HT-29 (cell line): ENCODE measurements at regions not wholly inside any gene's neighbourhood (a gene's known extent, or its start where the extent isn't known, plus 50 kb on each side); places are given as distances from the start of the nearest gene placed in this dataset.

Experiments used
- DNase-seq: peaks from one replicate; pipeline ENCODE4 v3.0.0-alpha.2; 2015; ENCODE audit warnings: low spot score

DNA sequence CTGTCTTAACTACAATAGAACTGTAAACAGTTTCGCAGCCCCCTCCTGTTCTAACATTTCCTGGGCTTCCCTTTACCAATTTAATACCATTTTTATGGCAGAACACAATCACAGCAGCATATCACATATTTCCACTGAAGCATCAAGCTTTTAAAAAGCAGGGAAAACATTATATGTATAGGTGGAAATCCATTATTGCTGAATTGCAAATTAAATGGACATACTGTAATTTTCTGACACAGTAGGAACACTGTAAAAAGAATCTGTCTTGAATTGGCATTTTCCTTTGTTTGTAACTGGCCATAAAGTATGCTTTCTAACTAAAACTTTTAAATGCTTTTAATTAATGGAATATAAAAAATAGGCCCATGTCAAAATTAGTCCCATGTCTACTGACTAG lies 1385.8 kb downstream of the SI start:
- no peak for DNase-seq

DNA sequence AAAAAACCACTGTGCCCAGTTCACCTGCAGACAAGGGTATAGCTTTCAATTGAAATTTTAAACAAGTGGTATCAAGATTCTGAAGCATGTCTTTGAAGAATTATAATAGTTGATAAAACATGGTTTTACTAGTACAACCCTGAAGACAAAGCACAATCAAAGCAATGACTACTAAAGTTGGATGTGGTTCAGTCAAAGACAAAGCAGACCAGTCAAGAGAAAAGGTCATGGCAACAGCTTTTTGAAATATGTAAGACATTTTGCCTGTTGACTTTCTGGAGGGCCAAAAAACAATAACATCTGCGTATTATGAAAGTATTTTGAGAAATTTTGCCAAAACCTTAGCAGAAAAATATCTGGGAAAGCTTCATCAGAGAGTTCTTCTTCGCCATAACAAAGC lies 1393.6 kb downstream of the SI start:
- DNase-seq = no peak

DNA sequence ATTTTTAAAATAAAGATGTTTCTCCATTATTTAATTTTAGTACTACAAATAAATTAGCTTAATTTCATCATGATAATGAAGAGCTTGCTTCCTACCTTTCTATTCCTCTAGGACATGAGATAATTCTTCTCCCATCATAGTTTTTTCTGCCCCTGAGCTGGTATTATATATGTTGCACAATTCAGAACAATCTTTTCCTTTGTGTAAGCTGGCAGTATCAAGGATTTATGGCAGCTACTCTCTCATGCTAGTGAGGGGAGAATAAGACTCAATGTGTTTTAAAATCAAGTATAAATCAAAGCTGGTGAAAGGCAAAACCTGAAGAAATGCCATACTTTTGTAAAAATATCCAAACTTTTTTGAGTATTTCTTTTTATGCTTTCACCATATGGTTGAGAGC lies 1405.3 kb downstream of the SI start:
- DNase-seq = no peak

DNA sequence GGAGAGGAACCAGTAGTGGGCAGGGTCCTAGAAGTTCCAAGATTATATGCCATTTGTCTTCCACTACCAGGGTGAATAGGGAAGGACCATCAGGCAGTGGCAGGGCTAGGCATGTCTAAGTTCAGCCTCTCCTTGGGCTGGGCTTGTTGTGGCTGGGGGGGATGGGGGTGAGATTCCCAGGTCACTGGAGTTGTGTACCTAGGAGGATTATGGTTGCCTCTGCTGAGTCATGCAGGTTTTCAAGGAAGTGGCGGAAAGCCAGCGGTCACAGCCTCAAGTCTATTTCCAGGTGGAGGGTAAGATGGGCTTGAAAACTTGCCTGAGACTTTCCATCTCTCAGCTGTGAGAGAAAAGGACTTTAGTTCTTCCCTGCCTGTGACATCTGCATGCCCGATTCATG lies 1407.1 kb downstream of the SI start:
- DNase-seq = peak; percentile 39

DNA sequence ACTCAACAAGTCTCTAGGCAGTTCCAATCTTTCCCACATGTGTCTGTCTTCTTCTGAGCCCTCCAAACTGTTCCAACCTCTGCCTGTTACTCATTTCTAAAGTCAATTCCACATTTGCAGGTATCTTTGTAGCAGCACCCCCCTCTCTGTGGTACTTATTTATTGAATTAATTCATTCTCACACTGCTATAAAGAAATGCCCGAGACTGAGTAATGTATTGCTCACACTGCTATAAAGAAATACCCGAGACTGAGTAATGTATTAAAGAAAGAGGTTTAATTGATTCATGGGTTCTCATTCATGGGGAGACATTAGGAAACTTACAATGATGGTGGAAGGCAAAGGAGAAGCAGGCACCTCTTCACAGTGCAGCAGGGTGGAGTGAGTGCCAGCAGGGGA lies 1413.8 kb downstream of the SI start:
- DNase-seq = no peak

DNA sequence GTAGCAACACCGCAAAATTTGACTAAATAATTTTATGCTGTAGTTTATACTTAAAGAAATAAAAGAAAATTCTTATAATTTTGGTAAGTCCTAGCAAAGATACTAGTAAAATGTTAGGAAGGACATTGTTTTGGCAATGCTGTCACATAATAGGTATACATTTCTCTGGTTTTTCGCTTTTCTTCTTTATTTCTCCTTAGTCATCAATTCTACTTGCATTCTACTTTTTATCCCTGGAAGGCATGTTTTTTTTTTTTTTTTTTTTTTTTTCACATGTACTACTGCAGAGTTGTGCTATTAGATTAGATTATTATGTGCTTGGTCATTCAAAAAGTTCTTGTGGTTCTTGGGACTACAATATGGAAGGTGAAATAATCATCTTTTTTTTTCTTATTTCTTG lies 1421.2 kb downstream of the SI start:
- no peak for DNase-seq

DNA sequence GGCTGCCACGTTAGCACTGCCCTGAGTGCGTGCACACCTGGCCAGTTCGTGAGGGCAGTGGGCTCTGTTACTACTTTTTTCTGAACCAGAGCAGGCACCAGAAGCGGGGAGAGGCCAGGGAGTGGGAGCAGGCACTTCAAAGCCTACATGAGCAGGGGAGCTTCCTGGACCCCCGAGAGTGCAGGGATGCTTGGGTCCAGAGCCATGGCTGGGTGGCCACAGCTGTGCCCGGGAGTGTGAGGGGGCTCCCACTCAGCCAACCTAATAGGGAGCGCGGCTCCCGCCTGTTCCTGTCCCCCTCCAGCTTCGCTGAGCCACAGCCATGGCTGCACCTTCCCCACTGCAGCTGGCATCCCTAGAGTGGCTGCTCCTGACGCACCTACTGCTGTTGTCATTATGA lies 1423.3 kb downstream of the SI start:
- DNase-seq = no peak

DNA sequence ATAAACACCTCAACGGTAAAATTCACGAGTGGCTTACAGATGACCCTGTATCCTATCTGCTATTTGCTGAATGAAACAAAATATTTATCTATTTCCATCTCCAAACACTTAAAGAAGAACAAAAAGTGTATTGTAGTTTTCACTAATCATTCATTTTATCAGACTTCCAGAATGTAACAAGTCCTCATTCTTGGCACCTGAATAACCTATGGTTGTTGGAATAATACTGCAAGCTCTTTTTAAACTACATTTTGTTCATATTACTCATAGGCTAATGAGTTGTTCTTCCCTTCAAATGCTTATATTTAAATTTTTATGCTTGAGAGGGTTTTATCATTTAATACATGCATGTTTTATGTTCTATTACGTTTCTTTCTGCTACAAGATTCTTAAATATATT lies 1434.1 kb downstream of the SI start:
- DNase-seq = no peak

DNA sequence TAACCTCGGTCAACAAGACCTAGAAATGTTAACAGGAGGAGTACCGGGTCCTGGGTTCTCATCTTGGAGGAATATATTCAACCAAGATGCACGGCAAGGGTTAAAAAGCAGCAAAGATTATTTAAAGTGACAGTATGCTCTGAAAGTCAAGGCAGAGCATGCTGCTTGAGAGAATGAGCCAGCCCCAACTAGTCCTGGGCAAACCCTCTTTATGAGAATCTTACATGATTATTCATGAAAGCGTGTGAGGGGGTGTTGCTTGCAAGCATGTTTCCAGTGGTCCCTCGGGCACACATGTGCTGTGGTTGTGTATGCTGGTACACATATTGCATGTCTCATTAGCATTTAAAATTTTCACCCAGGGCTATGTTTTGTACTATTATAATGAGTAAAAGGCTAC lies 1445.6 kb downstream of the SI start:
- DNase-seq = no peak

DNA sequence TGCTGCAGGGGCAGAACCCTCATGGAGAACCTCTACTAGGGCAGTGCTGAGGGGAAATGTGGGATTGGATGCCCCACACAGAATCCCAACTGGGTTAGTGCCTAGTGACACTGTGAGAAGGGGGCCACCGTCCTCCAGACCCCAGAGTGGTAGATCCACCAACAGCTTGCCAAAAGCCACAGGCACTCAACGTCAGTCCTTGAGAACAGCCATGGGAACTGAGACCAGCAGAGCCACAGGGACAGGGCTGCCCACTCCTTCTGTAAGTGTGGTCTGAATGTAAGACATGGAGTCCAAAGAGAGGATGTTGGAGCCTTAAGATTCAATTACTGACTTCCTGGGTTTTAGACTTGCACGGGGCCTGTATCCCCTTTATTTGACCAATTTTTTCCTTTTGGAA lies 1451.5 kb downstream of the SI start:
- DNase-seq = no peak

DNA sequence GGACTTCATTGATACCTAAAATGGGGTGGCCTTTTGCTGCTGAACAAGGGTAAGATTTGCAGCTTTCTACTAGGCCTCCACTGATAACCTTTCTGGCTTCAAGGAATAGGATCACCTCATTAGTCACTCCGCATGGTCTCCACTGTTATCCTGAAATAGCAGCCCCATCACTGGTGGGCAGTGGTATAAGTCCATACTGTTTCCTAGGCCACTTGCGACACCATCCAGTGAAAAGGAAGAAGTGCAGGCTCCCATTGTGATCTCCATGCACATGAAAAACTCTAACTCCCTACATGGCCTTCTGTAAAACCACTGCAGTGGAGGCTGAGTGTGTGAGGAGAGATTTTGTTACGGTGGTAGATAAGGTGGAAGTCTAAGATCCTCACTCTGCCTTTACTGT lies 1455.9 kb downstream of the SI start:
- DNase-seq = peak; percentile 58

DNA sequence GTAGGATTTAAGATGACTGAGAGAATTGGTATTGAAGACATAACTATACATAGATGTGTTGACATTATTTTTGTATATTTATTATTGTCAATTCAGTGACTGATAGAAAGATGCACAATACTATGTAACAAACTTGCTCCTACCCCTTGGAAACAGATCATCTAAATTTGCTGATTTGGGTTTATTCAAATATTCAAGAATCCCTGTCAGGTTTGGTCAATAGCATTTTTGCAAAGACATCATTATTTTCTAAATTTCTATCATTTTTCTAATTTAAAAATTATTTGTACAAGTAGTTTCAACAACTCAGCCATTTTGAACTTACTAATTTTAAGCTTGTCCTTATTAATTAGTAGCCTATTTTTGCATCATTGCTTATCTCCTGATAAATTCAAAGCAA lies 1463.4 kb downstream of the SI start:
- DNase-seq = no peak

DNA sequence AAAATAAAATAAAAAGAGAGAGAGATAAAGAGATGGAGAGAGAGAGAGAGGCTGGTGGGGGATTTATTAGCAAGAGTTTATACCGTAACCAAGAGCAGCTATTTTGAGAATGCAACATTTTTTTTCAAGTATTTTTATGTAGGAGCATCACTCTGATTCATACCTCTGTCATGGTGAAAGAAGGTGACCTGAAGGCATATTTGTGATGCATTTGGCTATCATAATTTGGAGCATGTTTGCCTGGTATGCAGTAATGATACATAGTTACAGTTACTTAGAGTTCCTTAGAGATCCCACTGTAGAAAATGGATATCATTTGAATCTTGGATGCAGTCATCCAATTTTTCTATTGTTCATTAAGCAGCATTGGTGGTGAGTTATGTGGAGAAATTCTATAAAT lies 1472.4 kb downstream of the SI start:
- no peak for DNase-seq

DNA sequence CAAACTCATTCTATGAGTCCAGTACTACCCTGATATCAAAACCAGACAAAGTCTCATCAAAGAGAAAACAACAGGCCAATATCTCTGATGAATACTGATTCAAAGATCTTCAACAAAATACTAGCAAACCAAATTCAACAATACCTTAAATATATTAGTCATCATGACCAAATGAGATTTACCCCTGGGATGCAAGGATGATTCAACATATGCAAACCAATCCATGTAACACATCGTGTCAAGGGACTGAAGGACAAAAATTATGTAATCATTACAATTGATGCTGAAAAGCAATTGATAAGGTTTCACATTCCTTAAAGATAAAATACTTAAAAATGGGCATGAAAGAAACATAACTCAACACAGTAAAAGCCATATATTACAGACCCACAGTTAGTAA lies 1476.9 kb downstream of the SI start:
- DNase-seq = no peak

DNA sequence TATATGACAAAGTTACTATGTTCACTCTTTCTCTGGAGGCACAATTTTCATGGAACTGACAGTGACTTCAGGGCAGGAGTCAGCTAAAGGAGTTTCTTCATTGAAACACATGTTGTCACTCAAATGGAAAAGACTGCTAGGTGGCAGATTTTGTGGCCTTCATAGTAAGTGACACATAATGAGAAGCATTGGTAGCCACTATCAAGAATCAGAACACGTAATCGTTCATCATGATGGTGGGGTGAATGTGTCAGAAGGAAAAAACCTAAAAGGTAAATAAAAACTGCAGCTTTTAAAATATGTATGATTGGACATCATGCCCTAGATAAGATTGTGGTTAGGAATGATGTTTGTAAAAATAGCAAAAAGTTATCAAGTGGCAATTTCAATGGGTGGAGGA lies 1491.0 kb downstream of the SI start:
- no peak for DNase-seq

DNA sequence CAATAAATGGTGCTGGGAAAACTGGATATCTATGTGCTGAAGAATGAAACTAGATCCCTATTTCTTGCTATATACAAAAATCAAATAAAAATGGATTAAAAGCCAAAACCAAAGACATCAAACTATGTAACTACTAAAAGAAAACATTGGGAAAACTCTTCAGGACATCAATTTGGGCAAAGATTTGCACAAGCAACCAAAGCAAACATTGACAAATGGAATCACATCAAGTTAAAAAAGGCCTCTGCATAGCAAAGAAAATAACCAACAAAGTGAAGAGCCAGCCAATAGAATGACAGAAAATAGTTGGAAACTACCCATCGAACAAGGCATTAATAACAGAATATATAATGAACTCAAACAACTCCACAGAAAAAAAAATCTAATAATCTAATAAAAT lies 1495.3 kb downstream of the SI start:
- no peak for DNase-seq

DNA sequence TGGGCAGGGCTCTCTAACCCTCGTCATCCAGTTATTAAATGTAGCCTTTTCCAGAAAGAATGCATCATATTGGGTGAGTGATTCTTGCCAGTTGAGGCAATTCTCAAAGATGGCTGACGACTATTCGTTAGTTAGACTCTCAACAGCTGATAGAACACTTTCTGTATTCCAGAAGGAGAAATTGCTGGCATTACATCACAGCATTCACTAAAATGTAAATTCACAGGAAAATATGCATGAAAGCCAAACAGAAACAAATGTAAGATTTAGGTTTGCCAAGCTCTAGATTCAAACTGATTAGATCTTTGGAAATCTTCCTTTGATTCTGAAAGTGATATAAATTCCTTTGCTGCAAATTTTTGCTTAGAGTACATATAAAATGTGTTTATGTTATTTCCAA lies 1501.0 kb downstream of the SI start:
- no peak for DNase-seq

DNA sequence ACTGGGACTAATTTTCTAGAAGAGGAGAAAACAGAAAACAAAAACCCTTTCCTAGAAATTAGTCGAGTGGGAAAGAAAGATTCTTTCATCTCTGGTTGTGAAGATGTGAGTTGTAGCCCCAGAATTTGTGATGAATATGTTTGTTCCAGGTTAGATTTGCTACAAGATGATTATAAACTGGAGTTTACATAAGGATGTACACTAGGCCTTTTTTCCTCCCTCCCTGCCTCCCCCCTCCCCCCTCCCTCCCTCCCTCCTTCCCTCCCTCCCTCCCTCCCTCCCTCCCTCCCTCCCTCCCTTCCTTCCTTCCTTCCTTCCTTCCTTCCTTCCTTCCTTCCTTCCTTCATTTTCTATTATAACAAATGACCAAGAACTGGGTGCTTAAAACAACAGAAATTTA lies 1502.0 kb downstream of the SI start:
- no peak for DNase-seq

DNA sequence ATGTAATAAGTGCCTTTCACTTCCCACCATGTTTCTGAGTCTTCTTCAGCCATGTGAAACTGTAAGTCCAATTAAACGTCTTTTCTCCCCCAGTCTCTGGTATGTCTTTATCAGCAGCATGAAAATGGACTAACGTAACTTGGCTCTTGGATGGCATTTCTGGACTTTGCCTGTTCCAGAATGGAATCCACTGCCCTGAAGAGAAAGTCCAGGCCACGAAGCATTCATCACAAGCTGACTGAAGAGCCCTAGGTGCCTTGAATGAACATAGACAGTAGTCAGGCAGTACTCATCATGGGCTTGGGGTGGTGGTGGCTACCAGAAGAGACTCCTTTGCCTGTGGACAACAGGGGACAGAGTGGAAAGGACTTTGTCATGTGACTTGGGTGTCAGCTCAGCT lies 1505.0 kb downstream of the SI start:
- DNase-seq = no peak

DNA sequence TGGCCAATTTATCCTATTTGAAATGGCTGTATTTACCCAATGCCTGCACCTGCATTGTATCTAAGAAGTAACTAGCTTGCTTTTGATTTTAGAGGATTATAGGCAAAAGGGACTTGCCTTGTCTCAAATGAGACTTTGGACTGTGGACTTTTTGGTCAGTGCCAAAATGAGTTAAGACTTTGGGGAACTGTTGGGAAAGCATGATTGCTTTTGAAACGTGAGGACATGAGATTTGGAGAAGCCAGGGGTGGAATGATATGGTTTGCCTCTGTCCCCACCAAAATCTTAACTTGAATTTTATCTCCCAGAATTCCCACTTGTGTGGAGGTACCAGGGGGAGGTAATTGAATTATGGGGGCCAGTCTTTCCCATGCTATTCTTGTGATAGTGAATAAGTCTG lies 1505.4 kb downstream of the SI start:
- DNase-seq = no peak

DNA sequence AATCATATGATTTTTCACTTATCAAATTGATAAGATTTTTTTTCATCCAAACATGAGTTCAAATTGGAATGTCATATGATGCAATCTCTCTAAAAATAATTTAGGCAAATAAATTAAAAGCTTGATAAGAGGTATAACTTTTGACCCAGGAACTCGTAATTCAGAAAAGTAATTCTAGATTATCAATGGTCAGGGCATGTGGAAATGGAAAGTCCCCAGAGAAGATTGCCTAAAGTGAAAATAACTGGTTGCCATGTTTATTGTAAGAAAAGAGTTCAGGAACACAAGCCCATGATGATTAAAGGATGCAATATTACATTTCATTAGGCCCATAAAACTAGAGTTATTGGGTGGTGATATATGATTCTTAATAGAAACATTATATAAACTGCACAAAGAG lies 1514.8 kb downstream of the SI start:
- DNase-seq = no peak

DNA sequence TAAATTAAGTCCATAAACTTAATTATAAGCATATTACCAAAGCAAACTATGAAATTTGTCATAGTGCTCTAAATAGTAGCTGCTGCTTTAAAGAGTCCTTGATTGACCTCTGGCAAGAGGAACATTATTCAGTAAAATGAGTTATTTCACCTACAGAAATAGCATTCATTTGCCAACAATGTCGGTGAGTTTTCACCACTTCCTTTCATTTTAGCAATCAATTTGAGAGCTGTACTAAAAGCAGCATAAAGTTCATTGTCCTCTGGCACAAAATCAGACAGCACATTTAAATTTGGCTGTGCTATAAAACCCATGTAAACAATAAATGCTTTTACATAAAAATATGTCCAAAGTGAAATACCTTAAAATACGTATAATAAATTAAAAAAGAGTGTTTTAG lies 1515.7 kb downstream of the SI start:
- DNase-seq = no peak

DNA sequence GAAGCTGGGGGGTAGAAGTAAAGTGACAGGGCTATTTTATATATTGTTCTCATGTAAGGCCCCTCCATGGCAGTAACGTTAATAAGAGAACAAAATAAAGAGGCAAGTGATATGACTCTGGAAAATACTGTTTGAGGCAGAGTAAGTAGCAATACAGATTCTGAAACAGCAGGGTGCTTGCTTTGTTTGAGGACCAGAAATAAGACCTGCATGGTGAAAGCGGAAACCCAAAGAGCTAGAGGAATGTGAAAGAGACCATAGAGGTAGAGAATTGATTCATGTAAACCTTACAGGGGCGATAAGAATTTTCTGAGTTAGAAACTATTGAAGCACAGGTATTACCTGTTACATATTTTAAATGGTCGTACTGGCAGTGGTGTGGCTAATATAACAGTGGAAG lies 1517.1 kb downstream of the SI start:
- no peak for DNase-seq

DNA sequence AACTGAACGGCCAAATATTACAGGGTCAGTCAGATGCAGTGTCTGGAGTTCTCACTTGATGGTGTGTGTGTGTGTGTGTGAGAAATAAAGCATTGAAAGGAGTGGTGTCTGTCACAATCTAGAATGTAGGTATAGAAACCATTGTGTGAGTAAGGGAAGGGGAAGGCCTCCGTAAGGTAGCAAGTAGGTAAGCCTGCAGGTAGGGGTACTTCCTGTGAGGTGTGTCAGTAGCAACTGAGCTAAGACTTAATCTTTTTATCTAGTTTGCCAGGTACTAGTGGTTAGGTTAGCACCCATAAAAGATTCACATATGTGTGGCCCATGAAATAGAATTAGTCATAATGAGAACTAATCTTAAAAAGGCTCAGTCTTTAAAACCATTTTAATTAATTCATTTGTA lies 1517.8 kb downstream of the SI start:
- no peak for DNase-seq
